ENCODE measurements at regions not wholly inside any gene's neighbourhood (a gene's known extent, or its start where the extent isn't known, plus 50 kb on each side); places are given as distances from the start of the nearest gene placed in this dataset.

DNA sequence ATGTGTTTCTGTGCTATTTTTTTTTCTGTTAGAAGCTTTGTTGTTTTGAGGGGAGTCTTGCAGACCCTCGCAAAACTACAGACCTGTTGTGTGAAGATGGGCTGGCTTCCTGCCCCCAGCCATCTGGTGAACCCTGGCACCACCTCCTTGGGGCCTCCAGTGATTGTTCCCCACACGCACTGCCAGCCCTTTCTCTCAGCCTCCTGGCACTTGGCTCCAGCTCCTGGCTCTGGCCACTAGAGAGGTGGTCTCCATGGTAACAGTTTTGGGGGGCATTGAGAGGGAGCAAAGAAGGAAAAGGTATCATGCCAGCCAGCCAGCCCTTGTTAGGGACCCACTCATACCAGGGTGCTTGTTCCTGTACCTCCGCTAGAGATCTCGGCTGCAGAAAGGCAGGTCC, 176.4 kb upstream of the RPH3A start:
- TF ChIP-seq, protein P1, sequence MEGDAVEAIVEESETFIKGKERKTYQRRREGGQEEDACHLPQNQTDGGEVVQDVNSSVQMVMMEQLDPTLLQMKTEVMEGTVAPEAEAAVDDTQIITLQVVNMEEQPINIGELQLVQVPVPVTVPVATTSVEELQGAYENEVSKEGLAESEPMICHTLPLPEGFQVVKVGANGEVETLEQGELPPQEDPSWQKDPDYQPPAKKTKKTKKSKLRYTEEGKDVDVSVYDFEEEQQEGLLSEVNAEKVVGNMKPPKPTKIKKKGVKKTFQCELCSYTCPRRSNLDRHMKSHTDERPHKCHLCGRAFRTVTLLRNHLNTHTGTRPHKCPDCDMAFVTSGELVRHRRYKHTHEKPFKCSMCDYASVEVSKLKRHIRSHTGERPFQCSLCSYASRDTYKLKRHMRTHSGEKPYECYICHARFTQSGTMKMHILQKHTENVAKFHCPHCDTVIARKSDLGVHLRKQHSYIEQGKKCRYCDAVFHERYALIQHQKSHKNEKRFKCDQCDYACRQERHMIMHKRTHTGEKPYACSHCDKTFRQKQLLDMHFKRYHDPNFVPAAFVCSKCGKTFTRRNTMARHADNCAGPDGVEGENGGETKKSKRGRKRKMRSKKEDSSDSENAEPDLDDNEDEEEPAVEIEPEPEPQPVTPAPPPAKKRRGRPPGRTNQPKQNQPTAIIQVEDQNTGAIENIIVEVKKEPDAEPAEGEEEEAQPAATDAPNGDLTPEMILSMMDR (IDR thresholded peaks at IDR 0.05): no peak
- TF ChIP-seq POLR2AphosphoS5 (IDR thresholded peaks at IDR 0.05; ENCODE audit: low read depth, low read length): no peak
- no peak for TF ChIP-seq TCF7L2 (IDR thresholded peaks at IDR 0.05; ENCODE audit: low read depth, low read length)
- TF ChIP-seq, protein P2, sequence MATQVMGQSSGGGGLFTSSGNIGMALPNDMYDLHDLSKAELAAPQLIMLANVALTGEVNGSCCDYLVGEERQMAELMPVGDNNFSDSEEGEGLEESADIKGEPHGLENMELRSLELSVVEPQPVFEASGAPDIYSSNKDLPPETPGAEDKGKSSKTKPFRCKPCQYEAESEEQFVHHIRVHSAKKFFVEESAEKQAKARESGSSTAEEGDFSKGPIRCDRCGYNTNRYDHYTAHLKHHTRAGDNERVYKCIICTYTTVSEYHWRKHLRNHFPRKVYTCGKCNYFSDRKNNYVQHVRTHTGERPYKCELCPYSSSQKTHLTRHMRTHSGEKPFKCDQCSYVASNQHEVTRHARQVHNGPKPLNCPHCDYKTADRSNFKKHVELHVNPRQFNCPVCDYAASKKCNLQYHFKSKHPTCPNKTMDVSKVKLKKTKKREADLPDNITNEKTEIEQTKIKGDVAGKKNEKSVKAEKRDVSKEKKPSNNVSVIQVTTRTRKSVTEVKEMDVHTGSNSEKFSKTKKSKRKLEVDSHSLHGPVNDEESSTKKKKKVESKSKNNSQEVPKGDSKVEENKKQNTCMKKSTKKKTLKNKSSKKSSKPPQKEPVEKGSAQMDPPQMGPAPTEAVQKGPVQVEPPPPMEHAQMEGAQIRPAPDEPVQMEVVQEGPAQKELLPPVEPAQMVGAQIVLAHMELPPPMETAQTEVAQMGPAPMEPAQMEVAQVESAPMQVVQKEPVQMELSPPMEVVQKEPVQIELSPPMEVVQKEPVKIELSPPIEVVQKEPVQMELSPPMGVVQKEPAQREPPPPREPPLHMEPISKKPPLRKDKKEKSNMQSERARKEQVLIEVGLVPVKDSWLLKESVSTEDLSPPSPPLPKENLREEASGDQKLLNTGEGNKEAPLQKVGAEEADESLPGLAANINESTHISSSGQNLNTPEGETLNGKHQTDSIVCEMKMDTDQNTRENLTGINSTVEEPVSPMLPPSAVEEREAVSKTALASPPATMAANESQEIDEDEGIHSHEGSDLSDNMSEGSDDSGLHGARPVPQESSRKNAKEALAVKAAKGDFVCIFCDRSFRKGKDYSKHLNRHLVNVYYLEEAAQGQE (IDR thresholded peaks at IDR 0.05; ENCODE audit: insufficient read depth in 1 of 2, low read depth in 2 of 2, low read length in 1 of 2): no peak
